ENCODE measurements at regions not wholly inside any gene's neighbourhood (a gene's known extent, or its start where the extent isn't known, plus 50 kb on each side); places are given as distances from the start of the nearest gene placed in this dataset.
"Not testable (repeated sequence)": the region's sequence is repeated elsewhere in the genome, so short reads cannot be mapped to it uniquely, and the experiment has no call there.

DNA sequence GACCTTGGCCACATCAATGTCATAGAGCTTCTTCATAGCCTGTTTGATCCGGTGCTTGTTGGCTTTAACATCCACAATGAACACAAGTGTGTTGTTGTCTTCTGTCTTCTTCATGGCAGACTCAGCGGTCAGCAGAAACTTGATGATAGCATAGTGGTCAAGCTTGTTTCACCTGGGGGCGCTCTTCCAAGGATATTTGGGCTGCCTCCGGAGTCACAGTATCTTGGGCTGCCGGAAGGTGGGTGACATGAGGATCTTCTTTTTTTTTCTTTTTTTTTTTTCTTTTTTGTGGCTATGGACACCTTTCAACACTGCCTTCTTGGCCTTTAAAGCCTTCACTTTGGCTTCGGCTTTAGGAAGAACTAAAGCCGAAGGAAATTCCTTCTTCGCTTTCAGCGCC is 244.6 kb downstream of the GJA1 start:
- no peak overlapping the region for H3K4me3 ChIP-seq (ENCODE audit: low read depth, low read length)
- TF ChIP-seq, protein P1, sequence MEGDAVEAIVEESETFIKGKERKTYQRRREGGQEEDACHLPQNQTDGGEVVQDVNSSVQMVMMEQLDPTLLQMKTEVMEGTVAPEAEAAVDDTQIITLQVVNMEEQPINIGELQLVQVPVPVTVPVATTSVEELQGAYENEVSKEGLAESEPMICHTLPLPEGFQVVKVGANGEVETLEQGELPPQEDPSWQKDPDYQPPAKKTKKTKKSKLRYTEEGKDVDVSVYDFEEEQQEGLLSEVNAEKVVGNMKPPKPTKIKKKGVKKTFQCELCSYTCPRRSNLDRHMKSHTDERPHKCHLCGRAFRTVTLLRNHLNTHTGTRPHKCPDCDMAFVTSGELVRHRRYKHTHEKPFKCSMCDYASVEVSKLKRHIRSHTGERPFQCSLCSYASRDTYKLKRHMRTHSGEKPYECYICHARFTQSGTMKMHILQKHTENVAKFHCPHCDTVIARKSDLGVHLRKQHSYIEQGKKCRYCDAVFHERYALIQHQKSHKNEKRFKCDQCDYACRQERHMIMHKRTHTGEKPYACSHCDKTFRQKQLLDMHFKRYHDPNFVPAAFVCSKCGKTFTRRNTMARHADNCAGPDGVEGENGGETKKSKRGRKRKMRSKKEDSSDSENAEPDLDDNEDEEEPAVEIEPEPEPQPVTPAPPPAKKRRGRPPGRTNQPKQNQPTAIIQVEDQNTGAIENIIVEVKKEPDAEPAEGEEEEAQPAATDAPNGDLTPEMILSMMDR (IDR thresholded peaks at IDR 0.05; ENCODE audit: low read depth, low read length), result no peak

DNA sequence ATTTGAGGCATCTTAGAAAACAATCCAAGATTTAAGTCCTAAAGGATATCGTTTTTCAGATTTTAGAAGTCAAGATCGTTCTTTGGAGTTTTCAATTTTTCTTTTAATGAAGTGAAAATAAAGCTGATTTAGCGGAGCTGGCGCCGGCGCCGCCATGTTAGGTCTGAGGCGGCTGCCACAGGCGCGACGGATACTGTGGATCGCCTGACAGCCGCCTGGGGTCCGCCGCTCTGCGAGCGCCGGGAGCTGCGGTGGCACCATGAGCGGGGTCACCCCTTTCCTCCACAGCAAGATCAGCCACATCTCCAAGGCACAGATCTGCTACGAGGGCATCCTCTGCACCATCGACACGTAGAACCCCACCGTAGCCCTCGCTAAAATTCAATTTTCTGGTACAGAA is 247.2 kb downstream of the GJA1 start:
- TF ChIP-seq, protein P1 (IDR thresholded peaks at IDR 0.05; ENCODE audit: low read depth, low read length), result no peak
- H3K4me3 ChIP-seq (ENCODE audit: low read depth, low read length), result no peak overlapping the region

DNA sequence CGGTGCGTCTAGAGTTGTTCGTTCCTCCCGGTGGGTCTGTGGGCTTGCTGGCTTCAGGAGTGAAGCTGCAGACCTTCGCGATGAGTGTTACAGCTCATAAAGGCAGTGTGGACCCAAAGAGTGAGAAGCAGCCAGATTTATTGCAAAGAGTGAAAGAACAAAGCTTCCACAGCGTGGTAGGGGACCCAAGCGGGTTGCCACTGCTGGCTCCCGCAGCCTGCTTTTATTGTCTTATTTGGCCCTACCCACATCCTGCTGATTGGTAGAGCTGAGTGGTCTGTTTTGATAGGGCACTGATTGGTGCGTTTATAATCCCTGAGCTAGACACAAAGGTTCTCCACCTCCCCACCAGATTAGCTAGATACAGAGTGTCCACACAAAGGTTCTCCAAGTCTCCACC is 250.4 kb downstream of the GJA1 start:
- not testable (repeated sequence) for H3K4me3 ChIP-seq (ENCODE audit: low read depth, low read length)

DNA sequence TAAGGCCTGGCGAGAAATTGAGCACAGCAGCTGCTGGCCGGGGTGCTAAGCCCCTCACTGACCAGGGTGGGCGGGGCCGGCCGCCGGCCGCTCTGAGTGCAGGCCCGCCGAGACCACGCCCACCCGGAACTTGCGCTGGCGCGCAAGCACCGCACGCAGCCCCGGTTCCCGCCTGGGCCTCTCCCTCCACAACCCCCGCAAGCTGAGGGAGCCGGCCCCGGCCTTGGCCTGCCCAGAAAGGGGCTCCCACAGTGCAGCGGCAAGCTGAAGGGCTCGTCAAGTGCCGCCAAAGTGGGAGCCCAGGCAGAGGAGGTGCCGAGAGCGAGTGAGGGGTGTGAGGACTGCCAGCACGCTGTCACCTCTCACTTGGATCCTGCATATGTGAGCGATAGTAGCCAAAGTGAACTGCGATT is 251.2 kb downstream of the GJA1 start:
- TF ChIP-seq, protein P1 (IDR thresholded peaks at IDR 0.05; ENCODE audit: low read depth, low read length), result no peak
- no peak overlapping the region for H3K4me3 ChIP-seq (ENCODE audit: low read depth, low read length)

DNA sequence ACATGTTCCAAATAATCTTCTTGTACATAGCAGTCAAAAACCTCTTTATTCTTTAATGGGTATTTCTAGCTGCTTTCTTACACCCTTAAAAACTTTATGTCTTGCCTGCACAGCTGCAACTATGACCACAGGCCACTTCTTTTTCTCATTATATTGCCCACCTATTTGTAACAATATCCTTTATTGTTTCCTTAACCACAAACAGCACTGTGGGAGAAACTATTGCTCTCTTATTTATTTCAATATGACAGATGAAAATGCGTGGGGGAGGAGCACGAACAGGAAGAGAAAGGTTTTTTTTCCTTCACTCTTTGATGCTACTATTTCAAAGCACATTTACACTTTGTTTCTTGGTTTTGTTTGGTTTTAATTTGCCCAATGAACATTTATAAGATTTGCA is 253.5 kb downstream of the GJA1 start:
- TF ChIP-seq, protein P1 (IDR thresholded peaks at IDR 0.05; ENCODE audit: low read depth, low read length), result no peak
- no peak overlapping the region for H3K4me3 ChIP-seq (ENCODE audit: low read depth, low read length)

DNA sequence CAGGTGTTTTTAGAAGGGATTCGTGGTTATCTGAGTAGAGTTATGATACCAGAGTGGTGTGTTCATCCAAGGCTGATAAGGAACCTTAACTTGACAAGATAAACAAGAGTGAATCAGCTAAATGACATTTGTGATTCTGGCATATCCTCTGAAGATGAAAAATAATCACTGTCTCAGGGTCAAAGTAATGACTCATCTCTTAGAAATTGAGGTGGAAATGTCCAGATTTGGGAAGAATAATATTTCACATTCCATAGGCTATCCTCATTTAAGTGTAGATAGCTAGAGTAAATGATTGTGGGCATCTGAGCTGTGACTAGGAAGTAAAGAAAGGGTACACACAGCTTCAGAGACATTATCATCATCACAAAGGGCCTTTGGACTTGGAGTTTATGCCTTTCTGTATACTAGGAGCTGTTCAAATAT is 255.7 kb downstream of the GJA1 start:
- TF ChIP-seq, protein P1 (IDR thresholded peaks at IDR 0.05; ENCODE audit: low read depth, low read length), result no peak
- no peak overlapping the region for H3K4me3 ChIP-seq (ENCODE audit: low read depth, low read length)

DNA sequence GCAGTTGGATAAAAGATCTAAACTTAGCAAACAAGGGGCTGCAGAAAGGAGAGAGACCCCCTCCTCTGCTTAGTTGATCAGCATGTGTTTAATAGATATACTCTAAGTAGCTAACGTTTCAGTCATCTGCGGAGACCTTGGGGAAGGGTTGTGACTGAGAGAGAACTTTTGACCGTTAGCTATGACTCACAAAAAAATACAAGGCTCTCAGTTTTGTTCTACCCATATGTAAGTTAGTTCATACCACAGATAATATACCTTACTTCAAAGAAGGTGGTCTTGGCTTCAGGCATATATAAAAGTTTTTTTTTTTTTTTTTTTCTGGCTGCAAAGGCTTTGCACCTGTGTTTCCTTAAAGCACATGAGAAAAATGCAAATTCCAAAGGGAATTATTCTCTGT is 258.9 kb downstream of the GJA1 start:
- TF ChIP-seq, protein P1 (IDR thresholded peaks at IDR 0.05; ENCODE audit: low read depth, low read length), result no peak

DNA sequence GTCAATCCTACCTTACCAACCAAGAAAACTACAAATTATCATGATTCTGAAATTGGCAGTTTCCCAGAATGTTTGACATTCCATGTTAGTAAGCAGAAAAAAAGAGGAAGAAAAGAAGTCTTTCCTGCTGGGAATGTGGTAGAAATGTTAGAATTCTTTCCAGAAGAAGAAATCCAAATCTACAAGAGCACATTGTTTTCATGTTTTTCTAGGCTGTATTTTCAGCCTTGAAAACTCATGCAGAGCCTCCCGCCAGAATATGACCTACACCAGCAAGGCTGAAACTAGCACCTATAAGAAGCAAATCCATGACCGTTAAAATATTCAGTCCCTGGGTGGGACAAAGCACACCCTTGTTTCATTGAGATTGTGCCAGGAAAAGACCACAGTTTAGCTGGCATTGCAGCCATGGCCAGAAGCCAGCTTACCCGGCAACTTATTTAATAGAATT is 259.4 kb downstream of the GJA1 start:
- no peak overlapping the region for H3K4me3 ChIP-seq (ENCODE audit: low read depth, low read length)
- TF ChIP-seq, protein P1 (IDR thresholded peaks at IDR 0.05; ENCODE audit: low read depth, low read length), result no peak

More for the DNA sequence above, 258.9 kb downstream of the GJA1 start:
- no peak overlapping the region for H3K4me3 ChIP-seq (ENCODE audit: low read depth, low read length)

Measured in WI38 (cell line).